DOHH2 (cell line): ENCODE measurements at regions not wholly inside any gene's neighbourhood (a gene's known extent, or its start where the extent isn't known, plus 50 kb on each side); places are given as distances from the start of the nearest gene placed in this dataset.

Experiments
- CTCF ChIP-seq: fragments of 200-600 bp; sonication (generic); IDR thresholded peaks from one replicate; pipeline ENCODE4 v1.5.1; 2014; ENCODE audit warnings: antibody characterized with exemption, mild to moderate bottlenecking, low read depth, low read length; ENCODE audit not compliant: poor library complexity, severe bottlenecking
- EZH2phosphoT487 ChIP-seq: fragments of 200-600 bp; sonication (generic); IDR thresholded peaks from 2 replicates; pipeline ENCODE4 v1.6.1; 2017; ENCODE audit warnings: borderline replicate concordance, mild to moderate bottlenecking, antibody characterized with exemption, low read length, moderate library complexity, mixed read lengths

- TF ChIP-seq CTCF (no peak), EZH2phosphoT487 (no peak)
These were observed 54.6 kb upstream of the PLXNA4 start for GRCh38 chr7:132630834-132631233.
